Body of pancreas (tissue), 4 donors: ENCODE measurements at regions not wholly inside any gene's neighbourhood (a gene's known extent, or its start where the extent isn't known, plus 50 kb on each side); places are given as distances from the start of the nearest gene placed in this dataset.
"Not testable (repeated sequence)": the region's sequence is repeated elsewhere in the genome, so short reads cannot be mapped to it uniquely, and the experiment has no call there.

Experiments
- ATAC-seq: fragments of 150-250 bp; one replicate; pipeline ENCODE4 v1.9.1; 2016
- DNase-seq, 4 donors: peaks; one replicate each; pipeline ENCODE4 v3.0.0-alpha.2; 2019
- H3K27ac ChIP-seq, 4 donors: fragments of 200-600 bp; sonication (generic); 1 replicate in 3 of 4; 2 replicates in 1 of 4; pipeline versions ENCODE4 v1.5.1 to v1.6.1; 2016 to 2019; ENCODE audit warnings: mild to moderate bottlenecking in 1 of 4, mixed read lengths in 1 of 4, moderate library complexity in 1 of 4
- H3K27me3 ChIP-seq, 2 donors: fragments of 200-600 bp; sonication (generic); one replicate each; pipeline ENCODE4 v1.6.0; 2016; ENCODE audit warnings: mild to moderate bottlenecking in 1 of 2
- H3K36me3 ChIP-seq, 2 donors: fragments of 200-600 bp; sonication (generic); replicated peaks in 1 of 2; 2 replicates each; pipeline ENCODE4 v1.5.1; 2016; ENCODE audit warnings: low read depth in 2 of 2; ENCODE audit not compliant: insufficient read depth in 1 of 2
- H3K4me1 ChIP-seq: fragments of 200-600 bp; sonication (generic); one replicate; pipeline ENCODE4 v1.6.0; 2016
- H3K4me3 ChIP-seq, 2 donors: fragments of 200-600 bp; sonication (generic); 1 replicate in 1 of 2; 2 replicates in 1 of 2; pipeline ENCODE4 v1.5.1; 2016 to 2019
- H3K9me3 ChIP-seq, 3 donors: fragments of 200-600 bp; sonication (generic); 1 replicate in 2 of 3; 2 replicates in 1 of 3; pipeline ENCODE4 v1.5.1; 2016
- POLR2A ChIP-seq, 3 donors: fragments of 450-650 bp; IDR thresholded peaks; one replicate each; pipeline ENCODE4 v1.6.1; 2016; ENCODE audit warnings: antibody characterized with exemption in 3 of 3, mild to moderate bottlenecking in 2 of 3
- WGBS, 2 donors: methylation state at CpG; one replicate each; pipeline ENCODE4 v1.1.5; 2017; 5-methylcytosine and 5-hydroxymethylcytosine counted together
- intact Hi-C: fragments of 100-400 bp; cut with DNase I; formaldehyde crosslinking; loops from one replicate; pipeline ENCODE4 v1.15.1; 2023
- TF ChIP-seq, protein P1 (sequence below), 7 experiments: fragments of 450-650 bp in 4 of 7; fragments of 200-600 bp in 3 of 7; sonication (generic) in 3 of 7; IDR thresholded peaks; one replicate each; pipeline ENCODE4 v1.5.1; 2016 to 2019; ENCODE audit warnings: antibody characterized with exemption in 7 of 7

- no peak for ATAC-seq
- Histone ChIP-seq H3K9me3 (no peaks in the 10 kb centered on the region), H3K4me3 (no peak overlapping the region), H3K36me3 (no peaks in the 10 kb centered on the region), H3K27me3 (no peaks in the 10 kb centered on the region), H3K4me1 (no peaks in the 10 kb centered on the region), H3K27ac (no peak overlapping the region)
- TF ChIP-seq POLR2A (IDR thresholded peaks at IDR 0.05), result no peak
- TF ChIP-seq, protein P1, sequence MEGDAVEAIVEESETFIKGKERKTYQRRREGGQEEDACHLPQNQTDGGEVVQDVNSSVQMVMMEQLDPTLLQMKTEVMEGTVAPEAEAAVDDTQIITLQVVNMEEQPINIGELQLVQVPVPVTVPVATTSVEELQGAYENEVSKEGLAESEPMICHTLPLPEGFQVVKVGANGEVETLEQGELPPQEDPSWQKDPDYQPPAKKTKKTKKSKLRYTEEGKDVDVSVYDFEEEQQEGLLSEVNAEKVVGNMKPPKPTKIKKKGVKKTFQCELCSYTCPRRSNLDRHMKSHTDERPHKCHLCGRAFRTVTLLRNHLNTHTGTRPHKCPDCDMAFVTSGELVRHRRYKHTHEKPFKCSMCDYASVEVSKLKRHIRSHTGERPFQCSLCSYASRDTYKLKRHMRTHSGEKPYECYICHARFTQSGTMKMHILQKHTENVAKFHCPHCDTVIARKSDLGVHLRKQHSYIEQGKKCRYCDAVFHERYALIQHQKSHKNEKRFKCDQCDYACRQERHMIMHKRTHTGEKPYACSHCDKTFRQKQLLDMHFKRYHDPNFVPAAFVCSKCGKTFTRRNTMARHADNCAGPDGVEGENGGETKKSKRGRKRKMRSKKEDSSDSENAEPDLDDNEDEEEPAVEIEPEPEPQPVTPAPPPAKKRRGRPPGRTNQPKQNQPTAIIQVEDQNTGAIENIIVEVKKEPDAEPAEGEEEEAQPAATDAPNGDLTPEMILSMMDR (IDR thresholded peaks at IDR 0.05), result no peak
- no peak for DNase-seq
- intact Hi-C loops, result no loop called here
- WGBS, 2 donors, result 89 to 91% methylated on average over 1 of the region's 1 CpG
Measured at GRCh38 chr14:25340882-25341281, 290.9 kb upstream of the STXBP6 start.

DNA sequence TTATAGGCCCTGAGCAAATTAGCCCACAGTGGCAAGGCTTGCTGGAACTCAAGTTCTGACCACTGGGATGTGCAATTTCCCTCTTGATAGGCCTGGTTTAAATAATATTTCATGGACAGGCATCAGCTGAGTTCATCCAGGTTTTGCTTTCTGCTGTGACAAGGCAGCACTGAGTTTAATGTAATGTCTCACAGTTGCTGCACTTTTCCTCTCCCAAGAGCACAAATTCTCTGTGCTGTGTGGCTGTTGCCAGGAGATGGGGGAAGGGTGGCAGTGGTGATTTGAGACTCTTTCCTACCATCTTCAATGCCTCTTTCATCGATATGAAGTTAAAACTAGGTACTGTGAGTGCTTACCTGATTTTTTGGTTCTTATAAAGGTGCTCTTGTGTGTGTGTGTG, 272.8 kb upstream of the STXBP6 start:
- Histone ChIP-seq H3K27ac (no peak overlapping the region), H3K36me3 (no peaks in the 10 kb centered on the region), H3K4me1 (no peaks in the 10 kb centered on the region), H3K4me3 (no peak overlapping the region), H3K27me3 (no peaks in the 10 kb centered on the region), H3K9me3 (no peaks in the 10 kb centered on the region)
- TF ChIP-seq POLR2A (IDR thresholded peaks at IDR 0.05), result no peak
- TF ChIP-seq, protein P1 (IDR thresholded peaks at IDR 0.05), result no peak
- ATAC-seq, result no peak
- WGBS, 2 donors, result 50 to 53% methylated on average over 1 of the region's 1 CpG
- DNase-seq, result no peak
- intact Hi-C loops, result no loop called here

GRCh38 chr14:25316007-25316406, 266.1 kb upstream of the STXBP6 start:
- H3K27me3 ChIP-seq, H3K27ac ChIP-seq, ATAC-seq, H3K4me1 ChIP-seq, H3K36me3 ChIP-seq, intact Hi-C loops, DNase-seq, H3K4me3 ChIP-seq, H3K9me3 ChIP-seq: not testable (repeated sequence)
- 54 to 60% methylated on average over 5 to 6 of the region's 6 CpGs for WGBS, 2 donors

DNA sequence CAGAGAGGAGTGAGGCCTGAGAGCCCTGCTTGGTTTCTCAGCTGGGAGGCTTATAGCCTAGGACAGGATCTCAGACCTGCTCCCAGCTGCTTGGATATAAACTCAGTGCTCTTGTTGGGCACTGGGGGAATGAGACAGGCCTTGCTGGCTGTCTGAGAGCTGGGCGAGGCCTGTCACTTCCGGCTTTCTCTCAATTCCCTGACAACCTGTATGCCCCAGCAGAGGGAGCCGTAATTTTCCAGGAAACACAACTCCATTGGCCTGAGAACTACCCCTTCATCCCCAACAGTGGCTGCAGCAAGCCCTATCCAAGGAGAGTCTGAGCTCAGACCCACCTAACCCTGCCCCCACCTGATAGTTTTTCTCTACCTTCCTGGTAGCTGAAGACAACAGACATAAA, 258.3 kb upstream of the STXBP6 start:
- intact Hi-C loops, result no loop called here
- Histone ChIP-seq H3K27ac (no peak overlapping the region), H3K27me3 (no peaks in the 10 kb centered on the region), H3K9me3 (no peaks in the 10 kb centered on the region), H3K4me1 (no peaks in the 10 kb centered on the region), H3K36me3 (no peaks in the 10 kb centered on the region), H3K4me3 (no peak overlapping the region)
- TF ChIP-seq, protein P1 (IDR thresholded peaks at IDR 0.05), result no peak
- TF ChIP-seq POLR2A (IDR thresholded peaks at IDR 0.05), result no peak
- DNase-seq (no peak), ATAC-seq (no peak)
- 42 to 44% methylated on average over 3 of the region's 3 CpGs for WGBS, 2 donors

DNA sequence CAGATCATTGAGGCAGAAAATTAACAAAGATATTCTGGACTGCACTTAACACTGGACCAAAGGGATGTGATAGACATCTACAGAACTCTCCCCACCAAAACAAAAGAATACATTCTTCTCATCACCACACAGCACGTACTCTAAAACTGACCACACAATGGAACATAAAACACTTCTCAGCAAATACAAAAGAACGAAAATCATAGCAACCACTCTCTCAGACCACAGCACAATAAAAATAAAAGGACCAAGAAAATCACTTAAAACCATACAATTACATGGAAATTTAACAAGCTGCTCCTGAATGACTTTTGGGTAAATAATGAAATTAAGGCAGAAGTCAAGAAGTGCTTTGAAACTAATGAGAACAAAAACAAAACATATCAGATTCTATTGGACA, 254.0 kb upstream of the STXBP6 start:
- DNase-seq, result no peak
- intact Hi-C loops, result no loop called here
- Histone ChIP-seq H3K36me3 (no peaks in the 10 kb centered on the region), H3K4me3 (no peak overlapping the region), H3K4me1 (no peaks in the 10 kb centered on the region), H3K27me3 (no peaks in the 10 kb centered on the region), H3K9me3 (no peaks in the 10 kb centered on the region), H3K27ac (no peak overlapping the region)
- TF ChIP-seq, protein P1 (IDR thresholded peaks at IDR 0.05), result no peak
- no peak for TF ChIP-seq POLR2A (IDR thresholded peaks at IDR 0.05)
- WGBS, 2 donors, result 44 to 56% methylated on average over 2 of the region's 2 CpGs
- ATAC-seq, result no peak
